Lower lobe of right lung (tissue), 2 donors: ENCODE measurements at regions not wholly inside any gene's neighbourhood (a gene's known extent, or its start where the extent isn't known, plus 50 kb on each side); places are given as distances from the start of the nearest gene placed in this dataset.

ENCODE experiments used
- ATAC-seq, 2 donors: fragments of 200-7000 bp; cut with Tn5 transposase; one replicate each; pipeline ENCODE4 v1.9.1; 2020 to 2022; ENCODE audit warnings: mild to moderate bottlenecking in 2 of 2, moderate library complexity in 2 of 2
- DNase-seq: peaks from one replicate; pipeline ENCODE4 v3.0.0-alpha.2; 2020
- H3K27ac ChIP-seq: fragments of 200-600 bp; one replicate; pipeline ENCODE4 v1.8.0; 2022
- H3K27me3 ChIP-seq: fragments of 200-600 bp; one replicate; pipeline ENCODE4 v1.8.0; 2022; ENCODE audit warnings: low read depth
- H3K36me3 ChIP-seq: fragments of 200-600 bp; one replicate; pipeline ENCODE4 v1.8.0; 2022; ENCODE audit warnings: mild to moderate bottlenecking
- H3K4me1 ChIP-seq: fragments of 200-600 bp; one replicate; pipeline ENCODE4 v1.8.0; 2022
- H3K4me3 ChIP-seq: fragments of 200-600 bp; one replicate; pipeline ENCODE4 v1.8.0; 2022; ENCODE audit warnings: mild to moderate bottlenecking
- H3K9me3 ChIP-seq: fragments of 200-600 bp; one replicate; pipeline ENCODE4 v1.8.0; 2022
- intact Hi-C: fragments of 100-400 bp; cut with DNase I; formaldehyde crosslinking; loops from one replicate; pipeline ENCODE4 v1.11.0; 2022
- TF ChIP-seq, protein P1 (sequence below): fragments of 200-600 bp; IDR thresholded peaks from one replicate; pipeline ENCODE4 v1.8.0; 2022; ENCODE audit warnings: antibody characterized with exemption, mild to moderate bottlenecking
- donor health status: DM: no; HTN: yes; CAD: no; lungs with severe emphysema.

DNA sequence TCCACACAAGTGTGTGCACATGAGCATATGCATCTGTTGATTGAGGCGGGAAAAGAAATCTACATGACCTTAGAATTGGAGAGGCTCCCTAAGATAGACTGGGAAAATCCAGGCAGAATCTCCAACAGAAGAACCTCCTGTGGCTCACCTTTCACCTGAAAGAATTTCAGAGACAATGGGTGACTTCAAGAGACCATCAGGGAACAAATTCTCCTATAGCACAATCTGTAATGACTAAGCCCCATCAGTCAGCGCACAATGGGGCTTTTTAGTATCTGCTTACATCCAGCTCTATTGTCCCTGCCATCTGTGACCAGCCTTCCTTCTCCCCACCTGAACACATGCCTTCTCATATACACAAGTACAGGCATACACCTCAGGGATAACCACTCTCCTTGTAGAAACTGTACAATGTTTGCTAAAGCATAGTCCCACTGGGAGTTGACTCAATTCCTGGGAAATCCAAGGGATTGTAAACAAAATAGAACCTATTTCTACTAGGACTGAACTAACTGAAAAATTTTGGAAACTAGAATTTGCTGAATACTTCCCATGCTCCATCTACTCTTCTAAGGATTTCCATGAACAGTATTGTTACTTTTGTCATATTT lies 150.8 kb upstream of the STXBP5 start:
- no peak overlapping the region for H3K27ac ChIP-seq
- no peaks in the 10 kb centered on the region for H3K4me1 ChIP-seq
- DNase-seq = no peak
- H3K27me3 ChIP-seq = no peaks in the 10 kb centered on the region
- intact Hi-C loops = no loop called here
- TF ChIP-seq, protein P1, sequence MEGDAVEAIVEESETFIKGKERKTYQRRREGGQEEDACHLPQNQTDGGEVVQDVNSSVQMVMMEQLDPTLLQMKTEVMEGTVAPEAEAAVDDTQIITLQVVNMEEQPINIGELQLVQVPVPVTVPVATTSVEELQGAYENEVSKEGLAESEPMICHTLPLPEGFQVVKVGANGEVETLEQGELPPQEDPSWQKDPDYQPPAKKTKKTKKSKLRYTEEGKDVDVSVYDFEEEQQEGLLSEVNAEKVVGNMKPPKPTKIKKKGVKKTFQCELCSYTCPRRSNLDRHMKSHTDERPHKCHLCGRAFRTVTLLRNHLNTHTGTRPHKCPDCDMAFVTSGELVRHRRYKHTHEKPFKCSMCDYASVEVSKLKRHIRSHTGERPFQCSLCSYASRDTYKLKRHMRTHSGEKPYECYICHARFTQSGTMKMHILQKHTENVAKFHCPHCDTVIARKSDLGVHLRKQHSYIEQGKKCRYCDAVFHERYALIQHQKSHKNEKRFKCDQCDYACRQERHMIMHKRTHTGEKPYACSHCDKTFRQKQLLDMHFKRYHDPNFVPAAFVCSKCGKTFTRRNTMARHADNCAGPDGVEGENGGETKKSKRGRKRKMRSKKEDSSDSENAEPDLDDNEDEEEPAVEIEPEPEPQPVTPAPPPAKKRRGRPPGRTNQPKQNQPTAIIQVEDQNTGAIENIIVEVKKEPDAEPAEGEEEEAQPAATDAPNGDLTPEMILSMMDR = no peak
- H3K9me3 ChIP-seq = no peaks in the 10 kb centered on the region
- no peak for ATAC-seq
- no peak overlapping the region for H3K4me3 ChIP-seq
- H3K36me3 ChIP-seq = no peaks in the 10 kb centered on the region

DNA sequence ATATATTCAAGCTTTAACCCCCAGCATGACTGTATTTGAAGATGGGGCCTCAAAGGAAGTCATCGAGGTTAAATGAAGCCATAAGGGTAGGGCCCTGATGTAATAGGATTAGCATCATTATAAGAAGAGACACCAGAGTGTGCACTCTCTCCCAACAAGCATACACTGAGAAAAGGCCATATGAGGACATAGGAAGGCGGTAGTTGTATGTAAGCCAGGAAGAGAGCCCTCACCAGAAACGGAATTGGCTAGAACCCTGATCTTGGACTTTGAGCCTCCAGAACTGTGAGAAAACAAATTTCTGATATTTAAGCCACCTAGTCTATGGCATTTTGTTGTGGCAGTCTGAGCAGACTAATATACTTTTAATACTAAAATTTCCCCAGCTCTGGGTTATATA lies 150.1 kb upstream of the STXBP5 start:
- DNase-seq (no peak), ATAC-seq (no peak)
- TF ChIP-seq, protein P1 = no peak
- intact Hi-C loops = no loop called here
- H3K4me1 ChIP-seq = no peaks in the 10 kb centered on the region
- no peaks in the 10 kb centered on the region for H3K27me3 ChIP-seq
- H3K9me3 ChIP-seq = no peaks in the 10 kb centered on the region
- H3K36me3 ChIP-seq = no peaks in the 10 kb centered on the region
- H3K27ac ChIP-seq = no peak overlapping the region
- no peak overlapping the region for H3K4me3 ChIP-seq

DNA sequence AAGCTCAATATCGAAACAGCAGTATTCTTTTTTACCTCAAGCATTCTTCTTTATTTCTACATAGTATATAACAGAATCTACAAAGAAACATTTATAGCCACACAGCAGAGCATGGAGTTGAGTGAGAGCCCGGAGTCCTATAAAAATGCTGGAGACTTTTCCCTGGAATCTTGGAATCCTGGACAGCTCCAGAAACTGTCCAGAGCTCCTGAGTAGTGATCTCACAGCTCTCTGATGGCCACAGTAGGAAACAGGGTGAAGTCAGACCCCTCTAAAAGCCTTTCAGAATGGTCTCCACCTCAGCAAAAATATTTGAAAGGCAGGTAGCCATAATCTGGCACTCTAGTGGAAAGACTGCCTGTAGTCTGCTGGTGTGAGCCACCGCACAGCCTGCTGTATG lies 149.3 kb upstream of the STXBP5 start:
- Histone ChIP-seq H3K4me3 (no peak overlapping the region), H3K36me3 (no peaks in the 10 kb centered on the region), H3K27me3 (no peaks in the 10 kb centered on the region), H3K27ac (no peak overlapping the region), H3K4me1 (no peaks in the 10 kb centered on the region), H3K9me3 (no peaks in the 10 kb centered on the region)
- no peak for ATAC-seq
- TF ChIP-seq, protein P1 = no peak
- DNase-seq = no peak
- intact Hi-C loops = no loop called here

DNA sequence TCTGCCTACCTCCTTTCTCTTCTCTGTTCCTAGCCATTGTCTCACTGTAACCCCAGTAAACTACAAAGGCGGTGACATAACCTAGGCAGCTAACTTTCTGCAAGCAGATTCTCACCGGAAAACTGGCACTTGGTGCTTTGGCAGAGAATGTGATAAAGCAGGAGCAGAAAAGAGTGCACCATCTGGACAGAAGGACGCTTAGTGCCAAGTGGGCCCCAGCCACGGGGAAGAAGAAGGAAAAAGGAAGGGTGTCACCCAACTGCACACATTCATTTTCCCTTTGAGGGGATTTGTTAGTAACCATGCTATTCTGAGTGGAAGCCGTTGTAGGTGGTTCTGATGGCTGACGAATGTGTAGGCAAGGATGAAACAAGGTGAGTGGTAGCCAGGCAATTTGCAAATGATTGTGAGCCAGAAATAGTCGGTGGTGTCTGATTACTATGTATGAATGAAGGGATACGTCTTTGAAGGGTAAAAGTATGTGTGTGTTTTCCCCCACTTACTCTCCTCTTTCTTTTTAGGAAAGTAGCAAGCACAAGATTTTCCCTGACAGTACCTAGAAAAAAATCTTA lies 148.3 kb upstream of the STXBP5 start:
- ATAC-seq (no peak), DNase-seq (no peak)

DNA sequence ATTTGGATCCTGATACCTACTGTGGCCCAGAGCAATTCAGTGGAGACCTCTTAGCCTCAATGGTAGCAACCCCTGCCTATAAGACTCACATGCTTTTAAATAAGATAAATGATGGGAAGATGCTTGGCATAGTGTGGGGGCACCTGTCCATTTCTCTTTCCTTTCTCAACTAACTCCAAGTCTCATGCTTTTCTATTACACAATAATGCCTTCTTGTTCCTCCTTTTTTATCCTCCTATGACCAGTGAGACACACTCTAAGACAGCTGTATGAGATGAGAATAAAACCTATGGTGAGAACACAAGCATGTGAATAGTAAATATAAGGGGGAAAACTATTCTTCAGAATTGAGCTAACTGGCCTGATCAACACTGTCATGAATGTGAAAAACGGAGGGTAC lies 147.0 kb upstream of the STXBP5 start:
- ATAC-seq = no peak
- H3K4me1 ChIP-seq = no peaks in the 10 kb centered on the region
- no peak overlapping the region for H3K4me3 ChIP-seq
- DNase-seq = no peak
- H3K27me3 ChIP-seq = no peaks in the 10 kb centered on the region
- TF ChIP-seq, protein P1 = no peak
- no peak overlapping the region for H3K27ac ChIP-seq
- no peaks in the 10 kb centered on the region for H3K9me3 ChIP-seq
- H3K36me3 ChIP-seq = no peaks in the 10 kb centered on the region
- intact Hi-C loops = no loop called here

More for the DNA sequence above, 148.3 kb upstream of the STXBP5 start:
- Histone ChIP-seq H3K4me3 (no peak overlapping the region), H3K9me3 (no peaks in the 10 kb centered on the region), H3K27ac (no peak overlapping the region), H3K4me1 (no peaks in the 10 kb centered on the region), H3K27me3 (no peaks in the 10 kb centered on the region), H3K36me3 (no peaks in the 10 kb centered on the region)
- intact Hi-C loops = no loop called here
- TF ChIP-seq, protein P1 = no peak
